ENCODE measurements at regions not wholly inside any gene's neighbourhood (a gene's known extent, or its start where the extent isn't known, plus 50 kb on each side); places are given as distances from the start of the nearest gene placed in this dataset.

DNA sequence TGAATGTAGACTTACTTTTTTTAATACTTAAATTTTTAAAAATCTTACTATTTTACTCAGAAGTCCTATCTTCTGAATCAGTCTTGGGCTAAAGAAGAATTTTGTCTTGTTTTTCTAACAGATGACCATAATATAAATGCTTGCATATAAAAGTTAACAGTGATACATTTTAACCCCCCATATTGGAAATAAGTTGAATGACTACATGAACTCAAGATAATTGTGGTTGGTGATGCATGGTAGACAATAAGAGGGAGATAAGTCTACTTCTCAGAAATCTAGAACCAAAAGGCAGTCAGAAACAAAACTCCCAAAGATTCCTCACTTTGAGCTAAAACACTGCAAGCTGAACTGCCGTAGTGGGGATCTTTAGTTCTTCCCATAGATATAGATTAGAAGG is 868.4 kb upstream of the SOX9 start:
- CTCF ChIA-PET, result no interaction called here
- H3K27ac Mint-ChIP-seq (ENCODE audit: unreplicated experiment), result no peak overlapping the region
- TF ChIP-seq, protein P1, sequence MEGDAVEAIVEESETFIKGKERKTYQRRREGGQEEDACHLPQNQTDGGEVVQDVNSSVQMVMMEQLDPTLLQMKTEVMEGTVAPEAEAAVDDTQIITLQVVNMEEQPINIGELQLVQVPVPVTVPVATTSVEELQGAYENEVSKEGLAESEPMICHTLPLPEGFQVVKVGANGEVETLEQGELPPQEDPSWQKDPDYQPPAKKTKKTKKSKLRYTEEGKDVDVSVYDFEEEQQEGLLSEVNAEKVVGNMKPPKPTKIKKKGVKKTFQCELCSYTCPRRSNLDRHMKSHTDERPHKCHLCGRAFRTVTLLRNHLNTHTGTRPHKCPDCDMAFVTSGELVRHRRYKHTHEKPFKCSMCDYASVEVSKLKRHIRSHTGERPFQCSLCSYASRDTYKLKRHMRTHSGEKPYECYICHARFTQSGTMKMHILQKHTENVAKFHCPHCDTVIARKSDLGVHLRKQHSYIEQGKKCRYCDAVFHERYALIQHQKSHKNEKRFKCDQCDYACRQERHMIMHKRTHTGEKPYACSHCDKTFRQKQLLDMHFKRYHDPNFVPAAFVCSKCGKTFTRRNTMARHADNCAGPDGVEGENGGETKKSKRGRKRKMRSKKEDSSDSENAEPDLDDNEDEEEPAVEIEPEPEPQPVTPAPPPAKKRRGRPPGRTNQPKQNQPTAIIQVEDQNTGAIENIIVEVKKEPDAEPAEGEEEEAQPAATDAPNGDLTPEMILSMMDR (IDR thresholded peaks at IDR 0.05; ENCODE audit: unreplicated experiment), result no peak
- no TSS peak for BruUV-seq (replicated peaks)
- no peak for DNase-seq
- intact Hi-C loops (cut with micrococcal nuclease; ENCODE audit: unreplicated experiment), result no loop called here
- H3K4me3 Mint-ChIP-seq (ENCODE audit: low read depth, unreplicated experiment), result no peak overlapping the region
- H3K27me3 Mint-ChIP-seq (ENCODE audit: unreplicated experiment), result no peaks in the 10 kb centered on the region
- H3K9me3 Mint-ChIP-seq (ENCODE audit: low read depth, unreplicated experiment), result no peaks in the 10 kb centered on the region
- no peaks in the 10 kb centered on the region for H3K4me1 Mint-ChIP-seq (ENCODE audit: low read depth, unreplicated experiment)
- no peaks in the 10 kb centered on the region for H3K36me3 Mint-ChIP-seq (ENCODE audit: insufficient read depth, unreplicated experiment)

DNA sequence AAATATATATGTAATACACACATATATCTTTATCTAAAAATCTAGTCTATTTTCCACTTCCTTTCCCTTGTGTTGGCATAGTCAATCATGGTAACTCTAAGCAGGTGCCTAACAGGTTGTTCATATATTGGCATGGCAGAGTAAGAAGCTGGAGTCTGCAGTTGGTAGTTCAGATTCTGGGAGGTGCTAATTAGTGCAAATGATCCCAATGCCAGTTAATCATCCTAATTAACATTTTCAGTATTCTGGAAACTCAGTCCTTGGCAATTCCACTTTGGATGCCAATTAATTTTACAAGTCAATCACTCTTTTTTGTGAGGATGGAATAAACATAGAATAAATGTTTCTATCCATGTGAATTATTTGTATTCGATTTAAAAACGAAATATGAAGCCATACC is 863.7 kb upstream of the SOX9 start:
- no peaks in the 10 kb centered on the region for H3K9me3 Mint-ChIP-seq (ENCODE audit: low read depth, unreplicated experiment)
- H3K4me3 Mint-ChIP-seq (ENCODE audit: low read depth, unreplicated experiment), result no peak overlapping the region
- H3K27me3 Mint-ChIP-seq (ENCODE audit: unreplicated experiment), result no peaks in the 10 kb centered on the region
- H3K4me1 Mint-ChIP-seq (ENCODE audit: low read depth, unreplicated experiment), result no peaks in the 10 kb centered on the region
- DNase-seq, result no peak
- H3K36me3 Mint-ChIP-seq (ENCODE audit: insufficient read depth, unreplicated experiment), result no peaks in the 10 kb centered on the region
- intact Hi-C loops (cut with micrococcal nuclease; ENCODE audit: unreplicated experiment), result no loop called here
- no TSS peak for BruUV-seq (replicated peaks)
- CTCF ChIA-PET, result interaction anchor here (0.6 kb wide), 1 partner anchor 9 kb away, joined by 3 read pairs; no protein-coding TSS in a partner anchor
- H3K27ac Mint-ChIP-seq (ENCODE audit: unreplicated experiment), result no peak overlapping the region
- TF ChIP-seq, protein P1 (IDR thresholded peaks at IDR 0.05; ENCODE audit: unreplicated experiment), result no peak

DNA sequence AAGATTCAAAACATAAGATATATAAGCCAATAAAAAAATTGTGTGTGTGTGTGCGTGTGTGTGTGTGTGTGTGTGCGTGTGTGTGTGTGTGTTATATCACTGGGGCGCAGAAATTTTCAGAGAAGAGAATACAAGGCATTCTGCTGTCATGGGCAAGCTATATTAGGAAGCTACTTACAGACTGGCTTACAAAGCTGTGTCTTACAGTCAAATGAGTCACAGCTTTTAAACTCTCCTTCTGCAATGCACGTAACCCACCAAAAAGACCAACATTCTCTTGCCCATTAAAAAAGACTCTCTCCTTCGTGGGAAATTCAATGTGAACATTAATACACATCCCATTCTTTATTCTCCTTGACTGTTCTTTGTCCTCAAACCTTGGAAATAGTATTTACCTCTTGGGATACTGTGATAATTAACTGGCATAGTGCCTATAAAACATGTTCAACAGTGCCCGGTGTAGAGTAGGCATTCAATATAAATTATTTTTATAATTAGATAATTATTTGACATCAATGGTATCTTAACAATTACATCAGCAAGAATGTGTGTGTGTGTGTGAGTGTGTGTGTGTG is 860.4 kb upstream of the SOX9 start:
- CTCF ChIA-PET, result interaction anchor here (0.7 kb wide), 2 partner anchors 96 to 201 kb away, joined by 3 read pairs; no protein-coding TSS in a partner anchor
- TF ChIP-seq, protein P1 (IDR thresholded peaks at IDR 0.05; ENCODE audit: unreplicated experiment), result no peak
- Mint-ChIP-seq H3K4me3 (ENCODE audit: low read depth, unreplicated experiment) (no peak overlapping the region), H3K9me3 (ENCODE audit: low read depth, unreplicated experiment) (peaks cover 4% of the 10 kb centered on the region), H3K27ac (ENCODE audit: unreplicated experiment) (no peak overlapping the region), H3K4me1 (ENCODE audit: low read depth, unreplicated experiment) (no peaks in the 10 kb centered on the region), H3K27me3 (ENCODE audit: unreplicated experiment) (no peaks in the 10 kb centered on the region), H3K36me3 (ENCODE audit: insufficient read depth, unreplicated experiment) (no peaks in the 10 kb centered on the region)
- DNase-seq, result no peak
- intact Hi-C loops (cut with micrococcal nuclease; ENCODE audit: unreplicated experiment), result no loop called here
- BruUV-seq (replicated peaks), result no TSS peak

DNA sequence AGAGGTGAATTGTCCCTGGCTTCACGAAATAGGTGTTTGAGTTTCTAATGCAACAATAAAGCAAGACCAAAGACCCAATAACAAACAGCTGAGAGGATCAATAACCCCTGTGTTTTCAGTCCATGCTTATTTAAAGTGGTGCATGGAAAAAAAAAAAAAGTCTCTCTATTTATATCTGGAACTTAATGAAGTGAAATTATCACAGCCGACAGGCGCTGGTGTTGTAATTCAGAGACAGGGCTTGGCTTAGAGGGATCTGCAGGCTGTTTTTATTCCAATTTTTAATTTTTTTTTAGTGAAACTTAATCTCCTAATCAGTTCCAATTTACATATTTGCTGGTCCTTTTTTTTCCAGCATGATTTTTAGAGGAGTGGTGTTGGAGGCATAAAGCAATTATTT is 858.2 kb upstream of the SOX9 start:
- TF ChIP-seq, protein P1 (IDR thresholded peaks at IDR 0.05; ENCODE audit: unreplicated experiment), result no peak
- BruUV-seq (replicated peaks), result no TSS peak
- Mint-ChIP-seq H3K27me3 (ENCODE audit: unreplicated experiment) (no peaks in the 10 kb centered on the region), H3K9me3 (ENCODE audit: low read depth, unreplicated experiment) (peaks cover 13% of the 10 kb centered on the region), H3K4me3 (ENCODE audit: low read depth, unreplicated experiment) (no peak overlapping the region), H3K27ac (ENCODE audit: unreplicated experiment) (no peak overlapping the region), H3K36me3 (ENCODE audit: insufficient read depth, unreplicated experiment) (no peaks in the 10 kb centered on the region), H3K4me1 (ENCODE audit: low read depth, unreplicated experiment) (no peaks in the 10 kb centered on the region)
- CTCF ChIA-PET, result interaction anchor here (0.7 kb wide), 1 partner anchor 23 kb away, joined by 4 read pairs; no protein-coding TSS in a partner anchor
- no peak for DNase-seq
- intact Hi-C loops (cut with micrococcal nuclease; ENCODE audit: unreplicated experiment), result no loop called here
